ENCODE measurements at regions not wholly inside any gene's neighbourhood (a gene's known extent, or its start where the extent isn't known, plus 50 kb on each side); places are given as distances from the start of the nearest gene placed in this dataset.

DNA sequence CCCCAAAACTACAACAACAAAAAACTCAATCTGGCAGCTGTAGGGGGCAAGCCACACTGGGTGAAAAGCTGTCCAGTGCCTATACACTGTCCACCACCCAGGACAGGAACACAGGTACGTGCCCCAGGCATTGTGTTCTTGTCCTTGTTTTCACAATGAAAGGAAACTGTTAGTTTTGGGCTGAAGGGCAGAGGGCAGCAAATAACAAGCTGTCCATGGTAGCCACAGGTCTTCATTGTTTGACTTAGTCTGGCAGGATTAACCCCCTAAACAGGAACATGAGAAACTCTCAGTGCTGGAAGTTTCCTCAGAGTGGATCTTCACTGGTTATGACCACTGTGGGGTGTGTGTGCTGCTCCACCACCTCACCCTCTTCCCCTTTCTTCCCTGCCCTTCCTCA is 224.6 kb upstream of the N4BP1 start:
- H3K9ac ChIP-seq (ENCODE audit: low read length): no peak overlapping the region
- H3K4me2 ChIP-seq (replicated peaks; ENCODE audit: low read depth, low read length, poor library complexity, severe bottlenecking): no peak overlapping the region
- Mint-ChIP-seq H3K4me3 (no peak overlapping the region), H3K27me3 (no peaks in the 10 kb centered on the region), H3K4me1 (no peaks in the 10 kb centered on the region), H3K9me3 (ENCODE audit: insufficient read depth) (no peaks in the 10 kb centered on the region), H3K27ac (no peak overlapping the region)
- H3K9me3 ChIP-seq (ENCODE audit: control extremely low read depth in 1 of 3, control insufficient read depth in 2 of 3, insufficient read depth in 1 of 3, low read length in 2 of 3): peaks cover 0 to 9% (median 0%) of the 10 kb centered on the region in 3 donors
- WGBS (ENCODE audit: insufficient coverage): 0% methylated on average over 1 of the region's 1 CpG
- no peaks in the 10 kb centered on the region for H3K4me1 ChIP-seq (ENCODE audit: control insufficient read depth in 2 of 2, insufficient read depth in 2 of 2, low read length in 2 of 2)
- ChIA-PET POLR2A (no interaction called here), CTCF (no interaction called here)
- H3K36me3 ChIP-seq (replicated peaks in 1 of 2; ENCODE audit: control extremely low read depth in 1 of 2, control insufficient read depth in 1 of 2, extremely low read depth in 1 of 2, insufficient read depth in 2 of 2, low read length in 1 of 2): no peaks in the 10 kb centered on the region
- no peak for DNase-seq
- ATAC-seq (ENCODE audit: low read depth): no peak
- intact Hi-C loops (cut with micrococcal nuclease): no loop called here
- TF ChIP-seq, protein P1, sequence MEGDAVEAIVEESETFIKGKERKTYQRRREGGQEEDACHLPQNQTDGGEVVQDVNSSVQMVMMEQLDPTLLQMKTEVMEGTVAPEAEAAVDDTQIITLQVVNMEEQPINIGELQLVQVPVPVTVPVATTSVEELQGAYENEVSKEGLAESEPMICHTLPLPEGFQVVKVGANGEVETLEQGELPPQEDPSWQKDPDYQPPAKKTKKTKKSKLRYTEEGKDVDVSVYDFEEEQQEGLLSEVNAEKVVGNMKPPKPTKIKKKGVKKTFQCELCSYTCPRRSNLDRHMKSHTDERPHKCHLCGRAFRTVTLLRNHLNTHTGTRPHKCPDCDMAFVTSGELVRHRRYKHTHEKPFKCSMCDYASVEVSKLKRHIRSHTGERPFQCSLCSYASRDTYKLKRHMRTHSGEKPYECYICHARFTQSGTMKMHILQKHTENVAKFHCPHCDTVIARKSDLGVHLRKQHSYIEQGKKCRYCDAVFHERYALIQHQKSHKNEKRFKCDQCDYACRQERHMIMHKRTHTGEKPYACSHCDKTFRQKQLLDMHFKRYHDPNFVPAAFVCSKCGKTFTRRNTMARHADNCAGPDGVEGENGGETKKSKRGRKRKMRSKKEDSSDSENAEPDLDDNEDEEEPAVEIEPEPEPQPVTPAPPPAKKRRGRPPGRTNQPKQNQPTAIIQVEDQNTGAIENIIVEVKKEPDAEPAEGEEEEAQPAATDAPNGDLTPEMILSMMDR (IDR thresholded peaks at IDR 0.05): no peak
- no peak for TF ChIP-seq EZH2 (IDR thresholded peaks at IDR 0.05; ENCODE audit: borderline replicate concordance, insufficient read depth, low read depth, low read length, poor library complexity, severe bottlenecking)
- H3K27ac ChIP-seq (ENCODE audit: low read length in 2 of 2): no peak overlapping the region
- no peaks in the 10 kb centered on the region for H3K27me3 ChIP-seq (replicated peaks in 1 of 4; ENCODE audit: control extremely low read depth in 1 of 4, control insufficient read depth in 3 of 4, insufficient read depth in 4 of 4, low read length in 3 of 4)
- H3K4me3 ChIP-seq (ENCODE audit: control extremely low read depth in 1 of 5, extremely low read depth in 1 of 5, insufficient read depth in 1 of 5, low read depth in 2 of 5, low read length in 4 of 5): no peak overlapping the region
- no peaks in the 10 kb centered on the region for H3K79me2 ChIP-seq (ENCODE audit: control insufficient read depth, insufficient read depth, low read length)
- H4K20me1 ChIP-seq (ENCODE audit: control insufficient read depth, insufficient read depth, low read length, poor library complexity, severe bottlenecking): no peaks in the 10 kb centered on the region
- no peak overlapping the region for H2AFZ ChIP-seq (ENCODE audit: insufficient read depth, low read depth, low read length, poor library complexity, severe bottlenecking)

DNA sequence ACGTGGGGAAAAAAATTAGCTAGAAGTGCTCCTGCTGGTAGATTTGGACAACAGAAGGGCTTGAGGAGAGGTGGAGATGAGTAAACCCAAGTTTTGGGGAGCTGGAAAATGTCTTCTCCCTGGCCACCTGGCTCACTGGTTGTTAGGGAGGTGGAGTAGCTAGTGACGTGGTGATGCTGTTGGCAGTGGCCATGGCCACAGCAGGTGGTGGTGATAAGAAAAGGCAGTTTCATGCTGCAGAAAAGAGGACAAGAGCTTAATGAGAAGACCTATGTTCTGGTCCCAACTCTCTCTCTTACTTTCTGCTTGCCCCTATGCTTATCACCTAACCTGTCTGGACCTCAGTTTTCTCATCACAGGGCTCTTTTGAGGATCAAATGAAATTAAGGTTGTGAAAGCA is 223.5 kb upstream of the N4BP1 start:
- Histone ChIP-seq H3K9ac (ENCODE audit: low read length) (no peak overlapping the region), H3K27ac (ENCODE audit: low read length in 2 of 2) (no peak overlapping the region), H3K79me2 (ENCODE audit: control insufficient read depth, insufficient read depth, low read length) (no peaks in the 10 kb centered on the region), H4K20me1 (ENCODE audit: control insufficient read depth, insufficient read depth, low read length, poor library complexity, severe bottlenecking) (no peaks in the 10 kb centered on the region), H3K27me3 (replicated peaks in 1 of 4; ENCODE audit: control extremely low read depth in 1 of 4, control insufficient read depth in 3 of 4, insufficient read depth in 4 of 4, low read length in 3 of 4) (no peaks in the 10 kb centered on the region), H3K4me1 (ENCODE audit: control insufficient read depth in 2 of 2, insufficient read depth in 2 of 2, low read length in 2 of 2) (no peaks in the 10 kb centered on the region), H3K9me3 (ENCODE audit: control extremely low read depth in 1 of 3, control insufficient read depth in 2 of 3, insufficient read depth in 1 of 3, low read length in 2 of 3) (peaks cover 0 to 10% (median 0%) of the 10 kb centered on the region in 3 donors), H3K4me2 (replicated peaks; ENCODE audit: low read depth, low read length, poor library complexity, severe bottlenecking) (no peak overlapping the region), H3K36me3 (replicated peaks in 1 of 2; ENCODE audit: control extremely low read depth in 1 of 2, control insufficient read depth in 1 of 2, extremely low read depth in 1 of 2, insufficient read depth in 2 of 2, low read length in 1 of 2) (no peaks in the 10 kb centered on the region), H3K4me3 (ENCODE audit: control extremely low read depth in 1 of 5, extremely low read depth in 1 of 5, insufficient read depth in 1 of 5, low read depth in 2 of 5, low read length in 4 of 5) (no peak overlapping the region), H2AFZ (ENCODE audit: insufficient read depth, low read depth, low read length, poor library complexity, severe bottlenecking) (no peak overlapping the region)
- intact Hi-C loops (cut with micrococcal nuclease): no loop called here
- DNase-seq (no peak), ATAC-seq (ENCODE audit: low read depth) (no peak)
- H3K4me1 Mint-ChIP-seq: no peaks in the 10 kb centered on the region
- ChIA-PET CTCF (no interaction called here), POLR2A (no interaction called here)
- no peaks in the 10 kb centered on the region for H3K9me3 Mint-ChIP-seq (ENCODE audit: insufficient read depth)
- no peak overlapping the region for H3K4me3 Mint-ChIP-seq
- TF ChIP-seq EZH2 (IDR thresholded peaks at IDR 0.05; ENCODE audit: borderline replicate concordance, insufficient read depth, low read depth, low read length, poor library complexity, severe bottlenecking): no peak
- TF ChIP-seq, protein P1 (IDR thresholded peaks at IDR 0.05): no peak
- WGBS (ENCODE audit: insufficient coverage): 46% methylated on average over 1 of the region's 2 CpGs
- no peaks in the 10 kb centered on the region for H3K27me3 Mint-ChIP-seq
- no peak overlapping the region for H3K27ac Mint-ChIP-seq

Data from B cell (primary cell).